Stromal cell of bone marrow (primary cell): ENCODE measurements at regions not wholly inside any gene's neighbourhood (a gene's known extent, or its start where the extent isn't known, plus 50 kb on each side); places are given as distances from the start of the nearest gene placed in this dataset.

Source experiments
- DNase-seq: peaks from one replicate; pipeline ENCODE4 v3.0.0-alpha.2; 2012; ENCODE audit warnings: low read depth

GRCh38 chr1:199747984-199748383 is 279.5 kb upstream of the NR5A2 start:
- DNase-seq = no peak

- DNase-seq = no peak
Observed at GRCh38 chr1:199751506-199751905, 276.0 kb upstream of the NR5A2 start.

GRCh38 chr1:199751962-199752687 is 275.4 kb upstream of the NR5A2 start:
- DNase-seq = no peak

- no peak for DNase-seq
Observed at GRCh38 chr1:199752688-199753027, 274.9 kb upstream of the NR5A2 start.

GRCh38 chr1:199753513-199753912 is 274.0 kb upstream of the NR5A2 start:
- DNase-seq = no peak

- no peak for DNase-seq
Observed at GRCh38 chr1:199756066-199756465, 271.4 kb upstream of the NR5A2 start.

- DNase-seq = no peak
Observed at GRCh38 chr1:199758626-199759255, 268.8 kb upstream of the NR5A2 start.

GRCh38 chr1:199759268-199759730 is 268.2 kb upstream of the NR5A2 start:
- DNase-seq = no peak

GRCh38 chr1:199762572-199762971 is 264.9 kb upstream of the NR5A2 start:
- DNase-seq = no peak

- DNase-seq = no peak
Observed at GRCh38 chr1:199766218-199766792, 261.2 kb upstream of the NR5A2 start.

GRCh38 chr1:199767700-199768099 is 259.8 kb upstream of the NR5A2 start:
- no peak for DNase-seq

GRCh38 chr1:199774433-199775089 is 252.9 kb upstream of the NR5A2 start:
- DNase-seq = no peak

- no peak for DNase-seq
Observed at GRCh38 chr1:199776768-199777497, 250.6 kb upstream of the NR5A2 start.

- no peak for DNase-seq
Observed at GRCh38 chr1:199778324-199778955, 249.1 kb upstream of the NR5A2 start.

GRCh38 chr1:199780091-199780490 is 247.4 kb upstream of the NR5A2 start:
- DNase-seq = no peak

- DNase-seq = no peak
Observed at GRCh38 chr1:199780948-199781670, 246.4 kb upstream of the NR5A2 start.

GRCh38 chr1:199784138-199784895 is 243.2 kb upstream of the NR5A2 start:
- DNase-seq = no peak

GRCh38 chr1:199786695-199787094 is 240.8 kb upstream of the NR5A2 start:
- no peak for DNase-seq

- DNase-seq = no peak
Observed at GRCh38 chr1:199789141-199789540, 238.4 kb upstream of the NR5A2 start.

- DNase-seq = no peak
Observed at GRCh38 chr1:199791495-199791894, 236.0 kb upstream of the NR5A2 start.
